ENCODE measurements at regions not wholly inside any gene's neighbourhood (a gene's known extent, or its start where the extent isn't known, plus 50 kb on each side); places are given as distances from the start of the nearest gene placed in this dataset.

- no peak for TF ChIP-seq CTCF (IDR thresholded peaks at IDR 0.05)
- TF ChIP-seq POLR2A (IDR thresholded peaks at IDR 0.05) = no peak
Observed at GRCh38 chr2:139967665-139968064, 1187.5 kb upstream of the NXPH2 start.
